Tongue (tissue), 1 donor: ENCODE measurements at regions not wholly inside any gene's neighbourhood (a gene's known extent, or its start where the extent isn't known, plus 50 kb on each side); places are given as distances from the start of the nearest gene placed in this dataset.

Source experiments
- DNase-seq: peaks from one replicate; pipeline ENCODE4 v3.0.0-alpha.2; 2015

DNA sequence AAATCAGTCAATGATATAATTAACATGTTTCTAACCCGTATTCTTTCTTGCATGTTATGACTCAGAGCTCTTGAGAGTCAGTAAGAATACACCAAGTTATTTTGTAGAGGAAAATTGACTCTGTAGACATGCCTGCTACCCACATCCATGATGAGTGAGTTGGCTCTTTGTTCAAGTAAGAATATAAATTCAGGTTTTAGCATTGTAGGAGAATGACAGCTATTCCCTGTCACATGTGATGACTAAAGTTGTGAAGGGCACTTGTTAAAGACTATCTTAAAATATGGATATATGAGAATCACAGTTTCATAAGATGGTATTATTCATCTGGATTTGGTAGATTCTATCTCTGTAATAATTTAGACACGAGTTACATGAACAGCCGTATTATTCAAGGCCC is 209.1 kb downstream of the CCDC59 start:
- no peak for DNase-seq

- DNase-seq: no peak
These were observed 211.4 kb downstream of the CCDC59 start for GRCh38 chr12:82146740-82147139.

GRCh38 chr12:82144505-82144904 is 213.7 kb downstream of the CCDC59 start:
- no peak for DNase-seq

DNA sequence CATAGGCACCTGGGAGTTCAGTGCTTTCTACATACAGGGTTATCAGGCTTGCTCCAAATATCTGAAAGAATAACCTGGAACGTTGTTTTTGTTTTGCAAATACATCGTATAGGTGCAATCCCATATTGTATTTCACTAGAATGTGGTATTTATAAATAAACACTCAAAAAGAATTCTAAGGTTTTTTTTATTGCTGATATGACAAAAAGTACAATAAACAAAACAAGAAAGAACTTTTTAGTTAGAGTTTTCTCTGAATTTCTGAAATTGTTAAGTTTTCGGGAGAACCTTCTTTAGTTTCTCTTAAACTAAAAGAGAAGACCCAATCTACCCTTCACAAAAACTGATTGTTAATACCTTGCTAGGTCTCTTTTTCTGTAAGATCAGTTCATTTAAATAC is 225.8 kb downstream of the CCDC59 start:
- no peak for DNase-seq

DNA sequence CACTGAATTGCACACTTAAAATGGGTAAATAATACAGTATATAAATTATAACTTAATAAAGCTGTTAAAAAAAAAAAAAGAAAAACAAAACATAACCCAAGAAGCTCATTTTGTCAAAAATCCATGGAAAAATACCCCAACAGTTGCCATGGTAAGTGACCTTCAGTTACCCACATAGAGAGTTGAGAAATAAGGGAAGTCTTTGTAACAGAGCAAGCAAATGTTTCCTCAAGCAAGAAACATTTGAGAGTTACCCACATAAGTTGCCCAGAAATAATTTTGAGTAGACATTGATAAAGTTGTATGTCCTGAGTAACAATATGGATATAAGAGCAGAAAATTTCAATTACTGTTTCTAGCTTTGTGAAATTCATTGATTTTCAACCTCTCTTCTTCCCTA is 227.4 kb downstream of the CCDC59 start:
- DNase-seq: no peak

- peak; percentile 68 for DNase-seq
These were observed 233.3 kb downstream of the CCDC59 start for GRCh38 chr12:82124711-82125380.

- no peak for DNase-seq
These were observed 236.6 kb downstream of the CCDC59 start for GRCh38 chr12:82121545-82121944.

DNA sequence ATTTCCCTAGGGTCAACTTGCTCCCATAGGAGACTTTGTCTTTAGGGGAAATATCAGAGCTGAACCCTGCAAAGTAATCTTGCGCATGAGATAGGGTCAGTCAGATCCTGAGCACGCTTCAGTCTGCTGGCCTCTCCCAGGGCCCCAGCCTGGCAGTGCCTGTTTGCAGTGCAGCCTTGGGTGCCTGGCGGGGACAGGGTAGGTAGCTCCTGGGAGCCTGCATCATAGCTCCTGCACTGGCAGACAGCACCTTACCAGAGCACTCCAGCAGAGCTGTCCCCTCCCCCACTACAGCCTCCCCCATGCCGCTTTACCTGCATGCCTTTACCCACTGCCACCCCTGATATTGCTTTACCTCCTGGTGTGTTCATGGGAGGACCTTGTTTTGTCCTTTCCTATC is 237.3 kb downstream of the CCDC59 start:
- no peak for DNase-seq

GRCh38 chr12:82109243-82109642 is 248.9 kb downstream of the CCDC59 start:
- DNase-seq: no peak

DNA sequence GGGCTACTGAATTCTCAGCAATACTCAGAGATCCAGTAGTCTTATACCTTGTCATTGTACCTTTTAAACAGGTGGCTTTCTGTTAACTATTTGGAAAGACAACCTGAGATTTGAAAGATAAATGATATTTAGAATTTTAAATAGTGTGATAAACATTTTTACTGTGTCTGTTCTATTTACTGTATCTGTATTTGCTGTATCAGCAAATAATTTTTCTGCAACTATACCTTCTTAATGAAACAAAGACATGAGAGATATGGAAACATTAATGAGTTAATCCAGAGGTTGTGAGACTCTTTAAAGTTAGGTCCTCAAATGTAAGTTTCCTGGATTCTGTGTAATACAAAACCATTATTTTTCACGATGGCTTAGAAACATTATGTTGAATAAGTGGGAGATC is 249.6 kb downstream of the CCDC59 start:
- DNase-seq: no peak

- no peak for DNase-seq
These were observed 259.0 kb downstream of the CCDC59 start for GRCh38 chr12:82099216-82099615.

- DNase-seq: no peak
These were observed 260.3 kb downstream of the CCDC59 start for GRCh38 chr12:82097877-82098276.

DNA sequence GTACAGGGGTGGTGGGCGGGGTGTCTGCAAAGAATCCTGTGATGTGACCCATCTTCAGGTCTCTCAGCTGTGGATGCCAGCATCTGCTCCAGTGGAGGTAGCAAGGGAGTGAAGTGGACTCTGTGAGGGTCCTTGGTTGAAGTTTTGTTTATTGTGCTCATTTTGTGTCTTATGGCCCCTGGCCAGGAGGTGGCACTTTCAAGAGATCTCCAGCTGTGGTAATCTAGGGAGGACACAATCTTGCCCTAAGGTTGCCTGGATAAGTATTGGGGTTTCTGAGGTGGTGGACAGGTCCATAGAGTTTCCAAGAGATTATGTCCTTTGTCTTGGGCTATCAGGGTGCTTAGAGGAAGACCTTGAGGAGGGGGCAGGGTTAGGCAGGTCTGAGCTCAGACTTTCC is 260.7 kb downstream of the CCDC59 start:
- no peak for DNase-seq

DNA sequence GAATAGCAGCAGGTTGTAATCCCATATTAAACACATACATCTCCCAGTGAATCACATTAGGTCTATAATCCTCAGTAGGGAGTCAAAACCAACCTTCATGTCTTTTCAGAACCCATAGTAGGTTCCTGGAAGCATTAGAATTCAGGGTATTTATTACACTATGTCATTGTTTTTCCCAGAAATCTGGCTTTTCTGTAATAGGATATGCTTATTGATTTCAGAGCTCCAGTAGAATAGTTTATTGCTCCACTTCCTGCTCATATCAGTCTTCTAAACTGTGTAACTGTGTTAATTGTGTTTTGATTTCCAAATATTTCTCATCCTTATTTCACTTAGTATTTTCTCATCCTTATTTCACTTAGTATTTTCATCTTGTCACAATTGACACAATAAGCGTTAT is 268.0 kb downstream of the CCDC59 start:
- no peak for DNase-seq

DNA sequence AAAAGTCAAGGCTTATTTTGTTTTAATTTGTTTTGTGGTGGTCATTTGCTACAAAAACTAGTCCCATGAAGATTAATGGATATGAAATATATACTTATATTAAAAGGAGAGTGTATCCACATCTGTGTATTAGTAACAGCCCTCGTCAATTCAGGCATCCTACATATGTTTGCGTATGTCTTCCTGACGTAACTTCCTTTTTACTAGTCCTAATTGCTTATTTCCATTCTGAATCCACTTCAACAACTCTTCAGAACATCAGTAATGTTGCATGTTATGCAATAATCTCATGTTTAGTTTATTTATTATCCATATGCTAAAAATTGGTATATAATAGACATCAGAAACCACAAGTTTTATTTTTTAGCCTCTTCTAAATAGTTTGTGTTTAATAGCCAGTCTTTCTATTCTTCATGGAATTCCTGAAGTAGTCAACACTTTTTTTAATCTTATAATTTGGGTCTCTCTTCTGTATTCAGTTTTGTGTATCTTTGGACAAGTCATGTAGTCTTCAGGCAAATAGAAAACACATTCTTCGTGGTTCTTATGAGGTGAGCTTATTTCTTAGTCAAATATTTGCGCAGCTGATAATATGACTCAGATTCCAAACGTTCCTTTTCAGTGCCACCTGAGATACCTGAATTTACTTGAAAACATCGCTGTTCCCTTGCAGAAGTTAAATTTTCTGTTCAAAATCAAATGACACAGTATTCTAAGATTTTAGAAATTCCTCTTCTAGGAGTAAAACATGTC is 268.6 kb downstream of the CCDC59 start:
- DNase-seq: peak; percentile 22

DNA sequence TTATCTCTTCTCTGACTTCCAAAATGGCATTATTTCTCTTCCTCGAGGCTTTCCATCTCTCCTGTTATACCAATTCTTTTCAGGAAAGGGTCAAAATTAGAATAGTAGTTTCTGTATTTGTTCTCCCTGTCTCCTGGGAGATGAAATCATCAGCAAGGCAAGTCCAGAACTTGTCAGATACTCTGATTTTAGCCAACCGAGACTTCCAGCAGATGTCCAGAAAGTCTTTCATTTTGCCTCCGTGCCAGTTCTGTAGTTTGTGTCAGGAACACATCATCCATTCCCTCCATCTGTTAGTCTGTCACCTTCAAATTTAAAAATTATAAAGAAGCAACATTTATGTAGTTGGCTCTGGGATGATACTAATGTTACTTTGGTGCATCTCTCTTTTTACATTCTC is 275.7 kb downstream of the CCDC59 start:
- DNase-seq: peak; percentile 38

- DNase-seq: no peak
These were observed 288.2 kb downstream of the CCDC59 start for GRCh38 chr12:82069931-82070514.

DNA sequence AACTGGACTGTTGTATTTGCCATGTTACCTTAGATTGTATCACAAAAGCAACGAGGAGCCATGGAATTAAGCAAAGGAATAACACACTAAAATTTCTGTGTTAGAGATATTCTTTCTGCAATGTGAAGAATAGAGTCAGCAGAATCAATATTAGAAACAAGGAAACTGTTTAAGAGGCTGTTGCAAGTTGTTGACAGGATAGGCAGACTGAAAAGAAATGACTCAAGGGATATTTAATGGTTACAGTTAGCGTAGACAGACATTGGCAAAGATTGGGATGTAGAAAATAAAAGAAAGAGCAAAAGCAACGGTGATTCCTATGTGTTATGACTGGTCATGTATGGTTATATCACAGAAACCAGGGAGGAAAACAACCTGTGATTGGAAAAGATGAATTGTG is 299.0 kb upstream of the PPFIA2 start:
- no peak for DNase-seq

GRCh38 chr12:82057770-82058169 is 298.6 kb upstream of the PPFIA2 start:
- no peak for DNase-seq

- DNase-seq: no peak
These were observed 296.2 kb upstream of the PPFIA2 start for GRCh38 chr12:82055391-82055790.

- no peak for DNase-seq
These were observed 295.4 kb upstream of the PPFIA2 start for GRCh38 chr12:82054566-82054965.

- DNase-seq: no peak
These were observed 288.3 kb upstream of the PPFIA2 start for GRCh38 chr12:82047446-82047845.

DNA sequence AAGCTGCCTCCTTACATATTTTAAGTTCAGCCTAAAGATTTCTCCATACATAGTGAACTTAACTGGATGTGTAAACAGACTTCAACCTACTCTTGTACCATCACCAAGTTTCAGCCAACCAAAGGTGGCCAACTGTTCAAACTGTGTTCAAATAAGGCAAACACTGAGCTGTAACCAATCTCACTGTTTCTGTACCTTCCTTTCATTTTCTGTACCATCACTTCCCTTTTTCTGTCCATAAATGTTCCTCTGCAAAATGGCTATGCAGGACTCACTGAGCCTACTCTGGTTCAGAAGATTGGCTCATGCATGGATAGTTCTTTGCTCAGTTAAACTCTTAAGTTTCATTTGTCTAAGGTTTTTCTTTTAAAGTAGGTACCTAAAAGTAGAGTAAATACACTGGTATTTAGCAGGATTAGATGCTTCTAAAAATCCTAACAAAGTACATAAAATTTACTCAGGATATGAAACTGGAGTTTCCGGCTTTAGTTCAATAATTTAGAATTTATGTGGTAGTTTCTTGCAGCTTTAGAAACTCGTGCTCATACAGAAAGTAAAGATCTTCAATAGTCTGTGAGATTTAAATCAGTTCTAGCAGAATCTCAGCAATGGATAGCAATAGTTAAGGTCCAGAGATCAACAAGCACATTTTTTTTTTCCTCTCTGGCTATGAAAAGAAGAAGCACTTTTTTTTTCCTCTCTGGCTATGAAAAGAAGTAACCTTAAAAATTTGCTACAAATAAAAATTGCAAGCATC is 282.0 kb upstream of the PPFIA2 start:
- DNase-seq: peak; percentile 2
